HUES6 (cell line): ENCODE measurements at regions not wholly inside any gene's neighbourhood (a gene's known extent, or its start where the extent isn't known, plus 50 kb on each side); places are given as distances from the start of the nearest gene placed in this dataset.
"Not testable (repeated sequence)": the region's sequence is repeated elsewhere in the genome, so short reads cannot be mapped to it uniquely, and the experiment has no call there.

ENCODE experiments used
- H3K27ac ChIP-seq: 2 replicates; pipeline ENCODE4 v1.7.0; 2013; ENCODE audit warnings: low read depth, mild to moderate bottlenecking, low read length, inconsistent platforms
- H3K27me3 ChIP-seq: 2 replicates; pipeline ENCODE4 v1.6.1; 2013; ENCODE audit warnings: low read length; ENCODE audit not compliant: control insufficient read depth, insufficient read depth
- H3K36me3 ChIP-seq: 2 replicates; pipeline ENCODE4 v1.6.1; 2013; ENCODE audit warnings: low read length; ENCODE audit not compliant: control insufficient read depth, insufficient read depth
- H3K4me1 ChIP-seq: 2 replicates; pipeline ENCODE4 v1.6.1; 2013; ENCODE audit warnings: low read length; ENCODE audit not compliant: control insufficient read depth, insufficient read depth
- H3K4me3 ChIP-seq: 2 replicates; pipeline ENCODE4 v1.5.1; 2013; ENCODE audit warnings: low read depth, low read length
- H3K9ac ChIP-seq: one replicate; pipeline ENCODE4 v1.6.1; 2013; ENCODE audit warnings: mild to moderate bottlenecking, low read length
- H3K9me3 ChIP-seq: 2 replicates; pipeline ENCODE4 v1.6.1; 2013; ENCODE audit warnings: low read depth, low read length; ENCODE audit not compliant: control insufficient read depth, insufficient read depth

DNA sequence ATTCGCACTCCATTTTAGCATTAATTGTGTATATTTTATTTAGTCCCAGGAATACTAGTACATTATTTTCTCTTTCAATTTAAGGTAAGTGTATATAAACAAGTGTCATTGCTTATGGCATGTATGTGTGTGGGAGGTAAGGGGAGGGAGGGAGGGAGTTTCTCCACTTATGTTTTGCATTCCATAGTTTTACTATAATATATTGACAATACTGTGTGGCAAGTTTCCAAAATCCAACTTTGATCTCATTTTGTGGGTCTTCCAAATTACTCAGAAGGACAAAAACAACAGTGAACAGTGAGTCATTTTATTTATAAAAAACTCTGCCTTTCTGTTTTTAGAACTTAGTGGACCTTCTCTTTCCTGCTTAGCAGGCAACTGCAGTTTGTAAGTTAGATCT is 102.3 kb upstream of the SEMA3E start:
- Histone ChIP-seq H3K4me1 (no peaks in the 10 kb centered on the region), H3K4me3 (no peak overlapping the region), H3K9me3 (peaks cover 20% of the 10 kb centered on the region), H3K27ac (no peak overlapping the region), H3K27me3 (no peaks in the 10 kb centered on the region), H3K36me3 (no peaks in the 10 kb centered on the region), H3K9ac (no peak overlapping the region)

DNA sequence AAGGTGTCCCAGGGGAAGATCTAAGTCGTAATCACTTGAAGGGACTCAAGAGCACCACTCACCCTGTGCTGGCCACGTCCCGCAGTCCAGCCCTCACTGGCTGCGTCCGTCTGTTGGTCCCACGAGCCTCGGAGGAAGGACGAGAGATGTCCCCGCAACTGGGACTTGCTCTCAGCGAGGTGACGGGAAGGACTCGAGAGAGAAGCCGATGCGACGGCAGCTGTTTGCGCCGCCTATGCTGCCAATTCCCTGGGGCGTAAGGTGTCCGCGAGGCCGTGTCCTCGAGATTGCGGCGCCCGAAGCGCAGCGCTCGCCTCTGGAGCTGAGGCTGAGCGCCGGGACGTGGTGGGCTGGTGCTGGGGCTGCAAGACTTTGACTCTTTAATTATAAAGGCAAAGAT is 100.6 kb upstream of the SEMA3E start:
- Histone ChIP-seq H3K36me3 (no peaks in the 10 kb centered on the region), H3K4me3 (no peak overlapping the region), H3K27ac (no peak overlapping the region), H3K4me1 (no peaks in the 10 kb centered on the region), H3K9me3 (peaks cover 15% of the 10 kb centered on the region), H3K9ac (no peak overlapping the region), H3K27me3 (no peaks in the 10 kb centered on the region)

DNA sequence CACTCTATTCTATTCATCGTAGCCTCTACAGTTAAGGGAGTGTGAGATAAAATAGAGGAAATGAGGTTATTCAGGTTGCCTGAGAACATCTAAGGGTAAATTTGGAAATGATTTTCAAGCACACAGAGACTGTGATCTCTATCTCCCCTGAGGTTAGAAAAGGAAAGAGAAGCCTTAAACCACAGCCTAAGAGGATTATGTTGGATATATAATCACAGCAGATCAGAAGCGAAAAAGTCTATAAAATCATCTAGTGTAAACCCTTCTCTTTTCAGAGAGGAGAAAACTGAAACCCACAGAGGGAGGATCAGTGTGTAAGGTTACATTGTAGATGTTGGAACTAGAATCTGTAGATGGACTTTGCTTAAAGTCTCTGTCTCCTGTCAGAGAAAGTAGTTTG is 90.6 kb upstream of the SEMA3E start:
- H3K9me3 ChIP-seq, result no peaks in the 10 kb centered on the region
- no peak overlapping the region for H3K9ac ChIP-seq
- peaks cover 6% of the 10 kb centered on the region; the same call in 1 of the 2 replicates for H3K4me1 ChIP-seq
- no peaks in the 10 kb centered on the region for H3K36me3 ChIP-seq
- no peak overlapping the region for H3K27ac ChIP-seq
- no peak overlapping the region for H3K4me3 ChIP-seq
- no peaks in the 10 kb centered on the region for H3K27me3 ChIP-seq

DNA sequence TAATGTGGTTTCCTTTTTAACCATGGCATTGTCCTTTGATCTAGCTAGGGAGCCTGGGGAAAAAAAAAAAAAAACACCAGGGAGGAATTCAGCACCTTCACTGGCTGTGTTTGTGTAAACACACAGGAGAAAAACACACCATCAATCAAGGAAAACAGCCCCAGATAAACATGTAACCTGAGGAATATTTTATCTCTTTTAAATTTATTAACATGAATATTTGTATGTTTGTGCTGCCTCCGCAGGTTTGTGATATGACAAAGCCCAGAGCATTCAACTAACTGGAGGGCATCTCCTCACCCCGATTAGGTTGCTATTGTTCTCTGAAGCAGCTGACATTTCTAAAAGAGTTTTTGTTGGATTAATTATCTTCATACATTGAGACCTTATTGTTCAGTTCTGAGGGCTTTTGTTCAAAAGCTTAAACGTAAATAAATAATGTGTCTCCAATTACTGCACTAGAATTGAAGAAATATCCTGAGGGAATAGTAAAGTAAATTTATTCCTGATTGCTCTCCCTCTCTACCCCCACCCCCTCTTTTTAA is 89.4 kb upstream of the SEMA3E start:
- H3K9me3 ChIP-seq, result no peaks in the 10 kb centered on the region

DNA sequence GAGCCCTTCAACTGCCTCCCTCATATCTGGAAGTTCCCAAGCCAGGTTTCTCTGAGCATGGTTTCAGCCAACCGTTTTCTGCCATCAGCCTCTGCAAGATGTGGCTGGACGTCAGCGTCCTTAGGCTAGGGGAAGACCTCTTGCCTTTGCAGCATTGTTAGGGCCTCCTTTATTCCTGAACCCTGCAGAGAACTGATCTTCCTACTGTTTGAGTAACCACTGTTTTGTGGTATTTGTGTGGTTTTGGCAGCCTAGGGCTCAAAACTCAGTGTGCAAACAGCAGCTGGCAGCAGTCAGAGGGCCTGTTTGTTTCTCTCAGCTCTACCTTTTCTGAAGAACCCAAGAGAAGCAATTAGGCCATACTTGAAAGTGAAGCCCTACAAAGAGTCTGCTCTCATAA is 83.4 kb upstream of the SEMA3E start:
- Histone ChIP-seq H3K36me3 (no peaks in the 10 kb centered on the region), H3K9ac (no peak overlapping the region), H3K27ac (no peak overlapping the region), H3K9me3 (no peaks in the 10 kb centered on the region), H3K27me3 (no peaks in the 10 kb centered on the region; the same call in 1 of the 2 replicates), H3K4me1 (peaks cover 11% of the 10 kb centered on the region; the same call in 1 of the 2 replicates), H3K4me3 (no peak overlapping the region)

More for the DNA sequence above, 89.4 kb upstream of the SEMA3E start:
- no peaks in the 10 kb centered on the region for H3K27me3 ChIP-seq
- peaks cover 6% of the 10 kb centered on the region; the same call in 1 of the 2 replicates for H3K4me1 ChIP-seq
- H3K27ac ChIP-seq, result no peak overlapping the region
- H3K36me3 ChIP-seq, result no peaks in the 10 kb centered on the region
- H3K9ac ChIP-seq, result no peak overlapping the region
- H3K4me3 ChIP-seq, result no peak overlapping the region

DNA sequence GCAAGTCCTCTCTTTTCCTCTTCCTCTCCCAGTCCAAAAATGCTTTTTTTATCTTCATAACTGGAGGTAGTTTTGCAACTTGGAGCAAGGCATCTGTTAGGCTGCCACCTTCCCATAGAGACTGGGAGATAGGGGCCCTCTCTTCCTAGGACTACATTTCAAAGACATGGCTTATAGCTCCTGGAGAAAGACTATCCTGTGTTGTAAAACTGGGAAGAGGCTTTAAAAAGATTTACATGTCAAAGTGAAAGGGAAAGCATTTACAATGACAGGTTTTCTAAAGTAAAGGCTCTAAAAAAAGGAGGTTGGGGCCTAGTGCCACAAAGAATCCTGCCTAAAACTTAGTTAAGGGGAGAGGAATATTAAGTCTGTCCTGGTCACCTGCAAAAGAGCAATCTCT is 82.2 kb upstream of the SEMA3E start:
- H3K27ac ChIP-seq, result no peak overlapping the region
- no peak overlapping the region for H3K4me3 ChIP-seq
- H3K9me3 ChIP-seq, result no peaks in the 10 kb centered on the region
- no peaks in the 10 kb centered on the region; the same call in 1 of the 2 replicates for H3K27me3 ChIP-seq
- peaks cover 11% of the 10 kb centered on the region; the same call in 1 of the 2 replicates for H3K4me1 ChIP-seq
- no peak overlapping the region for H3K9ac ChIP-seq
- no peaks in the 10 kb centered on the region for H3K36me3 ChIP-seq

DNA sequence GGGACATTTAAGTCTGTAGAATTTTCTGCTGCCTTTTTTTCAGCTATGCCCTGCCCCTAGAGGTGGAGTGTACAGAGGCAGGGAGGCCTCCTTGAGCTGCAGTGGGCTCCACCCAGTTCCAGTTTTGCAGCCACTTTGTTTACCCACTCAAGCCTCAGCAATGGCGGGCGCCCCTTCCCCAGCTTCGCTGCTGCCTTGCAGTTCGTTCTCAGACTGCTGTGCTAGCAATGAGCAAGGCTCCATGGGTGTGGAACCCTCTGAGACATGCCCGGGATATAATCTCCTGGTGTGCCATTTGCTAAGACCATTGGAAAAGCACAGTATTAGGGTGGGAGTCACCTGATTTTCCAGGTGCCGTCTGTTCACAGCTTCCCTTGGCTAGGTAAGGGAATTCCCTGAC is 68.0 kb upstream of the SEMA3E start:
- H3K36me3 ChIP-seq, H3K9ac ChIP-seq, H3K27me3 ChIP-seq, H3K4me1 ChIP-seq, H3K4me3 ChIP-seq, H3K27ac ChIP-seq: not testable (repeated sequence)
- peaks cover 16% of the 10 kb centered on the region for H3K9me3 ChIP-seq

DNA sequence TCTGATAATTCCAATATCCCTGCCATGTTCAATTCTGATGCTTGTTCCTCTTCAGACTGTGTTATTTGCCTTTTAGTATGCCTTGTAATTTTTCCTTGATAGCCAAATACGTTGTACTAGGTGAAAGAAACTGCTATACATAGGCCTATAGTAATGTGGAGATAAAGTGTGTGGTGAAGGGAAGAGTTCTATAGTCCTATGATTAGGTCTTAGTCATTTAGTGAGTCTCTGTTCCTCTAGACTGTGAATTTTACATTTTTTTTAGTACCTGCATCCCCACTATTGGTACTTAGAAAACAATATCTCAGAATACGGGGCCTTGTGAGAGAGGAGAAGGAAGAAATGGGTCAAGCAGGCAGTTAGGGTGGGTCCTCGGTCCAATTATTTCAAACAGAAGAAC is 59.6 kb upstream of the SEMA3E start:
- no peak overlapping the region for H3K9ac ChIP-seq

DNA sequence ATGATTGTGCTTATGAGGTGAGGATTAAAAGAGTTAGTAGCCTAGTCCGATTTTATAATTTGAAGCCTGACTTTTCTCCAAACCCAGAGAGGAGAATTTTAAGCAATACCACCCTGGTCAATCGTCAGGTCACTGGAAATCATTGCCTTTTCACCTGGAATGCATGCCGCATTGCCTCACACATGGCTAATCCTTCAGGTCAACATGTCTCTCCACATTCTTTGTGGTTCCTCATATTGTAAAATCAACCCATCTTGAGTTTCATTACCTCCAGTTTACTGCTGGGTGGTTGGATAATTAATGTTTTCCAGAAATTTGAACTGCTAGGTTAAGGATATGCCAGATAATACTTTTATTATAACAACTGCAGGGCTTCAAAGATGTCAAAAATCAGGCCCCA is 55.6 kb upstream of the SEMA3E start:
- H3K9ac ChIP-seq, result no peak overlapping the region

More for the DNA sequence above, 59.6 kb upstream of the SEMA3E start:
- peaks cover 8% of the 10 kb centered on the region; the same call in 1 of the 2 replicates for H3K9me3 ChIP-seq
- no peak overlapping the region for H3K4me3 ChIP-seq
- H3K27me3 ChIP-seq, result no peaks in the 10 kb centered on the region
- no peak overlapping the region for H3K27ac ChIP-seq
- no peaks in the 10 kb centered on the region for H3K4me1 ChIP-seq
- H3K36me3 ChIP-seq, result no peaks in the 10 kb centered on the region

DNA sequence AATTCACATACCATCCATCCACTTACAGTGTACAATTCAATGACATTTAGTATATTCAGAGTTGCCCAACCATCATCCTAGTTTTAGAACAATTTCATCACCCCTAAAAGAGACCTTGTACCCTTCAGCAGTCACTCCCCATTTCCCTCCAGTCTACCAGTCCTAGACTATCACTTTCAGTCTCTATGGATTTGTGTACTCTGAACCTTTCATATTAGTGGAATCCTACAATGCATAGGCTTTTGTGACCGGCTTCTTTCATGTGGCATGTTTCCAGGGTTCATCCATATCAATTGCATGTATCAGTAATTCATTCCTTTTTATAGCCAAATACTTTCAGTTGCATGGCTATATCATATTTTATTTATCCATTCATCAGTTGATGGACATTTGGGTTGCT is 53.5 kb upstream of the SEMA3E start:
- Histone ChIP-seq H3K27me3 (peaks cover under 1% of the 10 kb centered on the region; the same call in 1 of the 2 replicates), H3K4me1 (0 out of 2 replicates have a peak, but pooled peaks cover 7% of the 10 kb centered on the region), H3K36me3 (no peaks in the 10 kb centered on the region), H3K9me3 (no peaks in the 10 kb centered on the region), H3K4me3 (no peak overlapping the region), H3K9ac (no peak overlapping the region), H3K27ac (no peak overlapping the region)

More for the DNA sequence above, 55.6 kb upstream of the SEMA3E start:
- no peak overlapping the region for H3K4me3 ChIP-seq
- no peaks in the 10 kb centered on the region for H3K36me3 ChIP-seq
- no peaks in the 10 kb centered on the region for H3K4me1 ChIP-seq
- no peaks in the 10 kb centered on the region for H3K27me3 ChIP-seq
- 0 out of 2 replicates have a peak, but pooled peaks cover 6% of the 10 kb centered on the region for H3K9me3 ChIP-seq
- no peak overlapping the region for H3K27ac ChIP-seq

DNA sequence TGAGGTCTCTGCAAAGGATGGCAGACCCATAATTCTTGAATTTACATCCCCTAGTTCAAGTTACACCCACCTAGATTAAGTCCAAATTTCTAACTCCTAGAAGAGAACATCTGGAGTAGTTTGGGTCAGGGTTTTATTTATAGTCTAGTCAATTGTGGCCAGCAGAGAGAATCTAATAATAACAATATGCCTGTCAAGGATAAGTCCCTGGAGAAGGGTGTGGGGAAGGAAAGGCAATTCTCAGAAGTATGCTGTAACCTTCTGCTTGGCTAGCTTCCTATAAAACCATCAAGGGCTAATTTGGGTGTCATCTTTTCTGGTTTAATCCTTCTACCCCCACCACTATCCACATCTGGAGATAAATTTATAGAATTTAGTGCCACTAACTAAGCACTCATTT is 52.8 kb upstream of the SEMA3E start:
- no peaks in the 10 kb centered on the region for H3K36me3 ChIP-seq
- no peak overlapping the region for H3K27ac ChIP-seq
- no peaks in the 10 kb centered on the region for H3K9me3 ChIP-seq
- H3K4me1 ChIP-seq, result 0 out of 2 replicates have a peak, but pooled peaks cover 7% of the 10 kb centered on the region
- H3K9ac ChIP-seq, result no peak overlapping the region
- peaks cover 8% of the 10 kb centered on the region; the same call in 1 of the 2 replicates for H3K27me3 ChIP-seq
- H3K4me3 ChIP-seq, result no peak overlapping the region
